GM19043 (cell line): ENCODE measurements at regions not wholly inside any gene's neighbourhood (a gene's known extent, or its start where the extent isn't known, plus 50 kb on each side); places are given as distances from the start of the nearest gene placed in this dataset.
"Not testable (repeated sequence)": the region's sequence is repeated elsewhere in the genome, so short reads cannot be mapped to it uniquely, and the experiment has no call there.

Experiments used
- ATAC-seq: cut with Tn5 transposase; IDR thresholded peaks from one replicate; pipeline ENCODE4 v1.9.1; 2021; ENCODE audit warnings: low read depth; ENCODE audit not compliant: unreplicated experiment

DNA sequence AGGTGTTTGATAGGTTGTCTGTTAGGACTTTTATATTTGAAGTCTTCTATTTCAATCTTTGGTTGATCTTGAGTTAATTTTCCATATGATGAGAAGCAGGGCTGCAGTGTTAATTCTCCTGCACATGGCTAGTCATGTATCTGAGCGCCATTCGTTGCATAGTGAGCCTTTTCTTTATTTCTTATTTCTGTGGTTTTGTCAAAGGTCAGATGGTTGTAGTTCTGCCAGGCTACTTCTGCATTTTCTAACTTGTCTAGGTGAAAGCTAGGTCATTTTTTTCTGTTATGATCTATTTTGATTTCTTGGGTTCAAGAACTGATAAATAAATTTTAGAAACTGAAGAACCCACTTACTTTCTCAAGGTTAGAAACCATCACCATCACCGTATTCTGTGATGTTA lies 56.7 kb downstream of the CCDC74A start:
- no peak for ATAC-seq

DNA sequence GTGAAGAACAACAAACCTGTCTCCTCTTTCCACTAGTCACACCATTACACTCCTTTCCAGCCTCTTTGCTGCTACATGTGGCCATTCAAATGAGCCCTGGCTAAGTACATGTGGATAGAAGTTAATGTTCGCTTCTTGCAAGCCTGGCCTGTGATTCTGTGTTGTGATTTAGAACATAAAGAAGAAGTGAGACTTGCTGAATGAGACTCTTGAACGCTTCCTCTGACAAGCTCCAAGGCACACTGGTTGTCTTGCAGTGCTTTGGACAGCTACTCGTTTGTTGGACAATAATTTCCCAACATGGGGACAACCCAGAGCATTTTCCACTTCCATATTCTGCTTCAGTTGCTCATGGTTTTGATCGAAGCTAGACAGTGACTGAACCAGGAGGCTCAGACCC lies 57.3 kb downstream of the CCDC74A start:
- peak; percentile 55 for ATAC-seq

DNA sequence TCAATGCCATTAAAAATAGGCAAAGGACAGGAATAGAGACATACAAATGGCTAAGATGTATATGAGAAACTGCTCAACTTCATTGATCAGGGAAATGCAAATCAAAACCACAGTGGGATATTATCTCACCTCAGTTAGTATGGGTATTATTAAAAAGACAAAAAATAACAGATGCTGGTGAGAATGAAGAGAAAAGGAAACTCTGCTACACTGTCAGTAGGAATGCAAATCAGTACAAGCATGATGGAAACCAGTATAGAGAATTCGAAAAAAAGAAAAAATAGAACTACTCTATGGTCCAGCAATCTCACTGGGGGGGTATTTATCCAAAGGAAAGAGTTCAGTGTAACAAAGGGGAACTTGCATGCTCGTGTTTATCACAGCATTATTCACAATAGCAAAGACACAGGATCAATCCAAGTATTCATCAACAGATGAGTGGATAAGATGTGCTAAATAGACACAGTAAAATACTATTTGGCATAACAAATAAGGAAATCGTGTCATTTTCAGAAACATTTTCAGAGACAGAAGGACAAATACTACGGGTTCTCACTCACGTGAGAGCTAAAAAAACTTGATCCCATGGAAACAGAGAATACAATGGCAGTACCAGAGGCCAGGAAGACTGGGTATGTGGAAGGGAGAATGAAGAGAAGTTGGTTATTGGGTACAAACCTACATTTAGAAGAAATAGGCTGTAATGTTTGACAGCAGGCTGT lies 60.6 kb downstream of the CCDC74A start:
- peak; percentile 73 for ATAC-seq

DNA sequence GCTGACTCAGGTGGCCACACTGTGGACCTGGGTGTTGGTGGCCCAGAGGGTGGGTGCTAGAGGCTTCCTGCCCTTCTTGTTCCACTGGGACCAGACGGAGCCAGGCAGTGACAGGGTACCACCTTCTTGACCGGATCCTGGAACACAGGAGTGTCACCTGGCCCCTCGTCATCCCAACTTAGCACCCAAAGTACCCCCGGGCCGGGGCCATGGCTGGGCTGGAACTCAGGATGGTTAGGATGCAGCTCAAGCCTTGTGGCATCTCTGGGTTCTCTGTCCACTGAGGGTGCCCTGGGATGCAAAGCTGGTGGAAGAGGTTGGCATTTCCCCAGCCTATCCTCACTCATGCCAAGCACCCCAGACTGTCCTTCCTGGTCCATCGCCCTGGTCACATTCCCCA lies 61.4 kb downstream of the CCDC74A start:
- ATAC-seq: not testable (repeated sequence)

DNA sequence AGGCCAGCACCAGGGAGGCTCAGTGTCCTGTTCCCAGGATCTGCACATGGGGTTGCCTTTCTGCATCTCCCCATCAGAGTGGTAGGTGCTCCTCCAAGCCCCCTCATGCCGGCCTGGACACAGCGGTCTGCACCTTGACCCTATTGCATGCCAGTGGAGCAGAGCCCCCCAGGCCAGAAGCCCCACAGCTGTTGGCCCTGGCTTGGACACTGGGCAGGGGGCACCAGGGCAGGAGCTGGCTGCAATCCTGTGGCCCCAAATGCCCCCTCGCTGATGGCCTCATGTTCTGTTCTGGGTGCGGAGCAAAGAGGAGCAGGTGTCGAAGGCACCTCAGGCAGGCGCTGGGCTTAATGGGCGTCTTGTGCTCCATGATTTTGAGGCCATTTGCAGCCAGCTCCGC lies 62.7 kb downstream of the CCDC74A start:
- ATAC-seq: no peak

DNA sequence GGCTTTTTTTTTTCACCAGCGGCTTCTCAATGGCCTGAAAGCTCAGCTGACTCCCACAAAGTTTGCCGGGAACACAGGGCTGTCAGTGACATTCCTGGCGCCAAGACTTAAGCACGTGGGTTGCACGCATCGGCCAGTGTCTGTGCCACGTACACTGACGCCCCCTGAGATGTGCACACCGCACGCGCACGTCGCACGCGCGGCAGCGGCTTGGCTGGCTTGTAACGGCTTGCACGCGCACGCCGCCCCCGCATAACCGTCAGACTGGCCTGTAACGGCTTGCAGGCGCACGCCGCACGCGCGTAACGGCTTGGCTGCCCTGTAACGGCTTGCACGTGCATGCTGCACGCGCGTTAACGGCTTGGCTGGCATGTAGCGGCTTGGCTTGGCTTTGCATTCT lies 63.2 kb downstream of the CCDC74A start:
- ATAC-seq: no peak

DNA sequence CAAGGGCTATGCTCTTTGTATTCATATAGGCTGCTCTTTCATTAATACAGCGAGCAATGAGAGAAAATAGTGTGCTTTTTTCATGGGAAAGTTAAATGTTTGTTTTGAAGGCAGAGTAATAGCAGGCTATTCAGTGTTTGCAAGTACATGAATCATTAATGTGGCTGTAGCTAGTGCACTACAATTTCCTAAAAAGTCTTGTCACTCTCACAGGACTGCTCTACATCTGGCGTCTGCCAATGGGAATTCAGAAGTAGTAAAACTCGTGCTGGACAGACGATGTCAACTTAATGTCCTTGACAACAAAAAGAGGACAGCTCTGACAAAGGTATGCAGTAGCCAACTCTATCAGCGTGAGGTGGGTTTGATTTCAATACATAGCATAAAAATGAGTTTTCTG lies 68.9 kb downstream of the CCDC74A start:
- ATAC-seq: not testable (repeated sequence)

DNA sequence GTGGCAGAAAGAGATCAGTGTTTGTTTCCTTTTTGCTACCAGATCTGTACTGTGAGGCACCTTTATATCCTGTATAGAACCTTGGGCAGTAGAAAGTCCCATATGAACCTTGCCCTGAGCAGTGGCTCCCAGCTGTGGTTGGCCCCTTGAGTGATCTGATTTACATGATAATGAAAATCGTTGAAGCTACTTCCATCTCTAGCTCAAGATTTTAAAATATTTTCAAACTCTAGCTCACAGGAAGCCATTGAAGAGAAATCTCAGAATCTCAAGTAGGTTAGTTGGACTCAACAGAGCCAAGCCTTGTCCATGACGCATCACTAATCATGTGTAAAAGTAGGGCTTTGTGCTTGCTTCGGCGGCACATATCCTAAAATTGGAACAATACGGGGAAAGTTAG lies 74.8 kb downstream of the CCDC74A start:
- not testable (repeated sequence) for ATAC-seq

DNA sequence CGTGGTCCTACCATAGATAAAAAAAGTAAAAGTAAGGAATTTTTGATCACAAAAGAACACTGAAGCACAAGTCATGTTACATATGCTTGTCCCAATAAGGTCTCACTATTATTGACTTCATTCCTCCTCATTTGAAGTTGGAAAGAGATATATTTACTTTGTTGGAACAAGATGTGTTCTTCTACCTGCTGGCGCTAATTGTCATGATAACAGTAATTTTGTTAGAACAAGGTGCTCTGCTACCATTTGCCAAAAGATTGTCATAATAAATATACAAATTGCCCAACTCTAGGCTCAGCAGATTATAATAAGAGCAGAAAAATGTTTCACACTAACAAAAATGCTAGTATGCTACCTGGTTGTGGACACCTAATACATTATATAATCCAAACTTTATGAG lies 77.0 kb downstream of the CCDC74A start:
- not testable (repeated sequence) for ATAC-seq

DNA sequence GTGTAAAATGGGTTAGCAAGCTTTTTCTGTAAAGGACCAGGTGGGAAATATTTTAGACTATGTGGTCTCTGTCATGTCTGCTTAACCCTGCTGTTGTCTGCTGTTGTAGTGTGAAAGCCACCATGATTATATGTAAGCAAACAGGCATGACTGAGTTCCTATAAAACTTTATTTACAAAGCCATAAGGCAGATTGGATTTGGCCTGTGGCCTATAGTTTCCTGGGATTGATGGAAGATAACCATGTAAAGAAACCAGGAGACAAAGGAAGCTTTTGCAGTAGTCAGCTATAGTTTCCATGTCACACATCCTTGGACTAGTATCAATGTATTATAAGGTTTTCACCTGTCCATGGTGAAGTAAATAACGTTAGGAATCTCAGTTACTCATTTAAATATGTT lies 78.7 kb downstream of the CCDC74A start:
- not testable (repeated sequence) for ATAC-seq

DNA sequence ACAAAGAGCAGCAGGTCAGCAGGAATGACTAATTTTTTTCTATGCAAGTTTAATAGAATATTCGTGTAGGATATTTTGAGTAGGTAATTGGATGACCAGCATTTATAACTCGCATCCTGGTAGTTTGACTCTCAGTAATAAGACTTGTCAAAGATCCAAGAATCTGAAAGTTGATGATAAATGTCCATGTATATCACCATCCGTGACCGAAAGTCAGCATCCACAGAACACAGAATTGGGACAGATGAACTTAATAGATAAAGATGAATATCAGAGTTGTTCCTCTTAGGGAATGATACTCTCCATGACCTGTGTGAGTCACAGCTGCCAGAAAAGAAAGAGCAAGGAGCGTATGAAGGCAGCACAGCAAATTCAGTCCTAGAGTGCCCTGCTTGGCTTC lies 79.4 kb downstream of the CCDC74A start:
- ATAC-seq: not testable (repeated sequence)

DNA sequence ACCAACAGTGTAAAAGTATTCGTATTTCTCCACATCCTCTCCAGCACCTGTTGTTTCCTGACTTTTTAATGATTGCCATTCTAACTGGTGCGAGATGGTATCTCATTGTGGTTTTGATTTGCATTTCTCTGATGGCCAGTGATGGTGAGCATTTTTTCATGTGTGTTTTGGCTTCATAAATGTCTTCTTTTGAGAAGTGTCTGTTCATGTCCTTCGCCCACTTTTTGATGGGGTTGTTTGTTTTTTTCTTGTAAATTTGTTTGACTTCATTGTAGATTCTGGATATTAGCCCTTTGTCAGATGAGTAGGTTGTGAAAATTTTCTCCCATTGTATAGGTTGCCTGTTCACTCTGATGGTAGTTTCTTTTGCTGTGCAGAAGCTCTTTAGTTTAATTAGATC lies 86.9 kb downstream of the CCDC74A start:
- not testable (repeated sequence) for ATAC-seq

DNA sequence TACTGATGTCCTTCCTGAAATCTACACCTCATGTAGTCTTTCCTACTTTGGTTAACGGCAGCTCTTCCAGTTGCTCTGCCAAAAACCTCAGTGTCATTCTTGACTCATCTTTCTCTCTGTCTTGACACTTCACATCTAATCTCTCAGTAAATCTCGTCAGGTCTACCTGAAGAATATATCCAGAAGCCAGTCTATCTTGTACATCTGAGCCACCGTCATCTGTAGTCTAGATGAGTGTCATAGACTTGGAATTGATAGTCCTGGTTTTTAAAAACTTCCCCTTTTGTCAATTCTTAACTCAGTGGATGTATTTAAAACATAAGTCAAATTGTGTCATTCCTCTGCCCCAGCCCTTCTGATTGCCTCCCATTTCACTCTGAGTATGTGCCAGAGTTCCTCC lies 90.6 kb downstream of the CCDC74A start:
- not testable (repeated sequence) for ATAC-seq

DNA sequence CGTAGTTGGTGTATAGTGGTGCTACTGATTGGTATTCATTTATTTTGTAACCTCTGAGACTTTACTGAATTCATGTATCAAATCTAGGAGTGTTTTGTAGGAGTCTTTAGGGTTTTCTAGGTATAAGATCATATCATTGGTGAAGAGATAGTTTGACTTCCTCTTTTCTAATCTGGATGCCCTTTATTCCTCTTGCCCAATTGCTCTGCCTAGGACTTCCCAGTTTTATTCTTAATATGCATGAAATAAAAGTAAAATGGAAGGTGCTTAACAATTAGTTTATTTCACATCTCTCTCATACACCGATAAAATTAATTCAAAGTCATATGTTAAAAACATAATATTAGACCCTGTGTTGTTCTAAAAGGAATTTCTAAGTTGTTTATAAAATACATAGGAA lies 95.2 kb downstream of the CCDC74A start:
- ATAC-seq: not testable (repeated sequence)

DNA sequence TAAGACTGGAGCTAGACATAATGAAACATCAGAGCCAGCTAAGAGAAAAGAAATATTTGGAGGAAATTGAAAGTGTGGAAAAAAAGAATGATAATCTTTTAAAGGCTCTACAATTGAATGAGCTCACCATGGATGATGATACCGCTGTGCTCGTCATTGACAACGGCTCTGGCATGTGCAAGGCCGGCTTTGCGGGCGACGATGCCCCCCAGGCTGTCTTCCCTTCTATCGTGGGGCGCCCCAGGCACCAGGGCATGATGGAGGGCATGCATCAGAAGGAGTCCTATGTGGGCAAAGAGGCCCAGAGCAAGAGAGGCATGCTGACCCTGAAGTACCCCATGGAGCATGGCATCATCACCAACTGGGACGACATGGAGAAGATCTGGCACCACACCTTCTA lies 98.3 kb downstream of the CCDC74A start:
- not testable (repeated sequence) for ATAC-seq

DNA sequence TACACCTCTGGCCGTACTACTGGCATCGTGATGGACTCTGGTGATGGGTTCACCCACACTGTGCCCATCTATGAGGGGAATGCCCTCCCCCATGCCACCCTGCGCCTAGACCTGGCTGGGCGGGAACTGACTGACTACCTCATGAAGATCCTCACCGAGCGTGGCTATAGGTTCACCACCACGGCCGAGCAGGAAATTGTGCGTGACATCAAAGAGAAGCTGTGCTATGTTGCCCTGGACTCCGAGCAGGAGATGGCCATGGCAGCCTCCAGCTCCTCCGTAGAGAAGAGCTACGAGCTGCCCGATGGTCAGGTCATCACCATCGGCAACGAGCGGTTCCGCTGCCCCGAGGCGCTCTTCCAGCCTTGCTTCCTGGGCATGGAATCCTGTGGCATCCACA lies 98.9 kb downstream of the CCDC74A start:
- ATAC-seq: not testable (repeated sequence)

DNA sequence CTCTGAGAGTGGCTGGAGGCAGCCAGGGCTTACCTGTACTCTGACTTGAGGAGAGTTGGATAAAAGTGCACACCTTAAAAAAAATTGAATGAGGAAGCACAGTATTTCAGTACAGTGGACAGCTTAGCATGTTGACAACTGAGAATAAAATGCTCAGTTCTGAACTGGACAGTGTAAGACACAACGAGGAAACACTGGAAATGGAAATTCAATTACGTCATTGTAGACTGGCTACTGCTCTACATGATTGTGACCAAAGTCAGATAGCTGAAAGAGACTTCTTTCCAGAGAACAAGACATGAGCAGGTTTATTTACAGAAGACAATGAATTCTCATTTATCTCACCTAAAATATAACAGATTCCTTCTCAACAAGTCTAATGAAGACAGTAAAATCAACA lies 100.1 kb downstream of the CCDC74A start:
- ATAC-seq: not testable (repeated sequence)

DNA sequence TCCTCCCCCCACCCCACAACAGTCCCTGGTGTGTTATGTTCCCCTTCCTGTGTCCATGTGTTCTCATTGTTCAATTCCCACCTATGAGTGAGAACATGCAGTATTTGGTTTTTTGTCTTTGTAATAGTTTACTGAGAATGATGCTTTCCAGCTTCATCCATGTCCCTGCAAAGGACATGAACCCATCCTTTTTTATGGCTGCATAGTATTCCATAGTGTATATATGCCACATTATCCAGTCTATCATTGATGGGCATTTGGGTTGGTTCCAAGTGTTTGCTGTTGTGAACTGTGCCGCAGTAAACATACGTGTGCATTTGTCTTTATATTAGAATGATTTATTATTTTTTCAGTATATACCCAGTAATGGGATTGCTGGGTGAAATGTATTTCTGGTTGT lies 104.0 kb downstream of the CCDC74A start:
- not testable (repeated sequence) for ATAC-seq

DNA sequence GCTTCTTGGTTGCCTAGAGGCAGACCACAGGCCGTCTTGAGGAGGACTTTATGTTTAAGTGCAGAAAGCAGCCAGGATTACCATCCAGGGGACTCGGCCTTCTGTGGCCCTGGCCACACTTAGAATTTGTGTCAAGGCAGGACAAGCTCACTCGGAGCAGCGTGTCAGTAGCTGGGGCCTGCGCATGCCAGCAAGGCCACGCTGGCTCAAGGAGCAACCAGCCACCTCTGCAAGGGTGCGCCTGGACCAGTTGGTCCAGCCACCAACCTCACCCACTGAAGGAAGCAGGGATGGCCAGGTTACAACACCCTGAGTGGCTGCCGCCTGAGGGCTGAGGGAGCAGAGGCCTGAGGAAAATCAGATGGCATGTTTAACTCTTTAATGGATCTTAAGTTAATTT lies 105.7 kb downstream of the CCDC74A start:
- not testable (repeated sequence) for ATAC-seq

DNA sequence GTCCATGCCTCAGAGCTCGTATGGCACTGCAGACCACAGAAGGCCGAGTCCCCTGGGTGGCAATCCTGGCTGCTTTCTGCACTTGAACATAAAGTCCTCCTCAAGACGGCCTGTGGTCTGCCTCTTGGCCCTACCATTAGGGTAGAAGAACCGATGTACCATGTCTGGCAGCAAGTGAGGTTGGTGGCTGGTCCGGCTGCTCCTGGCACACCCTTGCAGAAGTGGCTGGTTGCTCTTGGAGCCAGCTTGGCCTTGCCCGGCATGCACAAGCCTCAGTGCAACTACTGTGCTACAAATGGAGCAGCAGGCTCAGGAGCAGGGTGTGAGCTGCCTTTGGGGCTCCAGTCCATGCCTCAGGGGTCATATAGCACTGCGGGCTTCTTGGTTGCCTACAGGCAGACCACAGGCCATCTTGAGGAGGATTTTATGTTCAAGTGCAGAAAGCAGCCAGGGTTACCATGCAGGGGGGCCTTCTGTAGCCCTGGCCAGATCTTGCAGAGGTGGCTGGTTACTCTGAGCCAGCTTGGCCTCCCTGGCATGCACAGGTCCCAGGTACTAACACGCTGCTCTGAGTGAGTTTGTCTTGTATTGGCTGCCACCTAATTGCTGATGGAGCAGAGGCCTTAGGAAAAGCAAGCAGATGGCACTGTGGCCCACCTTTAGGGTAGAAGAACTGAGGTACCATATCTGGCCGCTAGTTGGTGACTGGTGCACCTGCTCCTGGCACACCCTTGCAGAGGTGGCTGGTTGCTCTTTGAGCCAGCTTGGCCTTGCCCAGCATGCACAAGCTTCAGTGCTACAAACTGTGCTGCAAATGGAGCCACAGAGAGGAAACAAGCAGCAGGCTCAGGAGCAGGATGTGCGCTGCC lies 106.4 kb downstream of the CCDC74A start:
- ATAC-seq: not testable (repeated sequence)

DNA sequence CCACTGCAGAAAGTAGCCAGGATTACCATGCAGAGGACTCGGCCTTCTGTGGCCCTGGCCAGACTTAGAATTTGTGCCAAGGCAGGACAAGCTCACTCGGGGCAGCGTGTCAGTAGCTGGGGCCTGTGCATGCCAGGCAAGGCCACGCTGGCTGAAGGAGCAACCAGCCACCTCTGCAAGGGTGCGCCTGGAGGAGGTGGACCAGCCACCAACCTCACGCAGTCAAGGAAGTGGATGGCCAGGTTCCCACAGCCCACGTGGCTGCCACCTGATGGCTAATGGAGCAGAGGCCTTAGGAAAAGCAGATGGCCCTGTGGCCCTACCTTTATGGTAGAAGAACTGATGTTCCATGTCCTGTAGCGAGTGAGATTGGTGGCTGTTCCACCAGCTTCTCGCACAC lies 107.9 kb downstream of the CCDC74A start:
- no peak for ATAC-seq
